Thyroid gland (tissue), 4 donors: ENCODE measurements at regions not wholly inside any gene's neighbourhood (a gene's known extent, or its start where the extent isn't known, plus 50 kb on each side); places are given as distances from the start of the nearest gene placed in this dataset.

Source experiments
- DNase-seq, 2 donors: peaks; one replicate each; pipeline ENCODE4 v3.0.0-alpha.2; 2019
- H3K27ac ChIP-seq, 3 donors: fragments of 200-600 bp; sonication (generic); 1 replicate in 2 of 3; 2 replicates in 1 of 3; pipeline ENCODE4 v1.5.1; 2016 to 2019; ENCODE audit warnings: mild to moderate bottlenecking in 1 of 3, moderate library complexity in 1 of 3
- H3K27me3 ChIP-seq: fragments of 200-600 bp; sonication (generic); one replicate; pipeline ENCODE4 v1.5.1; 2019
- H3K36me3 ChIP-seq, 2 donors: fragments of 200-600 bp; sonication (generic); one replicate each; pipeline ENCODE4 v1.5.1; 2016 to 2019
- H3K4me1 ChIP-seq, 2 donors: fragments of 200-600 bp; sonication (generic); one replicate each; pipeline ENCODE4 v1.5.1; 2017 to 2019
- H3K4me3 ChIP-seq, 3 donors: fragments of 200-600 bp; sonication (generic); replicated peaks in 1 of 3; 1 replicate in 2 of 3; 2 replicates in 1 of 3; pipeline ENCODE4 v1.5.1; 2016; ENCODE audit warnings: mild to moderate bottlenecking in 1 of 3
- H3K9me3 ChIP-seq: fragments of 200-600 bp; sonication (generic); one replicate; pipeline ENCODE4 v1.5.1; 2017
- POLR2A ChIP-seq, 2 donors: fragments of 450-650 bp; IDR thresholded peaks; one replicate each; pipeline ENCODE4 v1.6.1; 2017; ENCODE audit warnings: antibody characterized with exemption in 2 of 2, mild to moderate bottlenecking in 2 of 2, moderate library complexity in 1 of 2
- WGBS, 2 donors: methylation state at CpG; one replicate each; pipeline ENCODE4 v1.1.5; 2017; 5-methylcytosine and 5-hydroxymethylcytosine counted together
- intact Hi-C: fragments of 100-400 bp; cut with DNase I; formaldehyde crosslinking; loops from one replicate; pipeline ENCODE4 v1.15.1; 2023
- TF ChIP-seq, protein P1 (sequence below), 6 experiments: fragments of 200-600 bp in 3 of 6; fragments of 450-650 bp in 3 of 6; sonication (generic) in 3 of 6; IDR thresholded peaks; one replicate each; pipeline ENCODE4 v1.5.1; 2016 to 2019; ENCODE audit warnings: antibody characterized with exemption in 6 of 6, mild to moderate bottlenecking in 2 of 6, inconsistent platforms in 1 of 6, moderate library complexity in 1 of 6

- H3K4me3 ChIP-seq, result no peak overlapping the region
- H3K9me3 ChIP-seq, result no peaks in the 10 kb centered on the region
- no peaks in the 10 kb centered on the region for H3K4me1 ChIP-seq
- no peak for DNase-seq
- no peaks in the 10 kb centered on the region for H3K27me3 ChIP-seq
- TF ChIP-seq, protein P1, sequence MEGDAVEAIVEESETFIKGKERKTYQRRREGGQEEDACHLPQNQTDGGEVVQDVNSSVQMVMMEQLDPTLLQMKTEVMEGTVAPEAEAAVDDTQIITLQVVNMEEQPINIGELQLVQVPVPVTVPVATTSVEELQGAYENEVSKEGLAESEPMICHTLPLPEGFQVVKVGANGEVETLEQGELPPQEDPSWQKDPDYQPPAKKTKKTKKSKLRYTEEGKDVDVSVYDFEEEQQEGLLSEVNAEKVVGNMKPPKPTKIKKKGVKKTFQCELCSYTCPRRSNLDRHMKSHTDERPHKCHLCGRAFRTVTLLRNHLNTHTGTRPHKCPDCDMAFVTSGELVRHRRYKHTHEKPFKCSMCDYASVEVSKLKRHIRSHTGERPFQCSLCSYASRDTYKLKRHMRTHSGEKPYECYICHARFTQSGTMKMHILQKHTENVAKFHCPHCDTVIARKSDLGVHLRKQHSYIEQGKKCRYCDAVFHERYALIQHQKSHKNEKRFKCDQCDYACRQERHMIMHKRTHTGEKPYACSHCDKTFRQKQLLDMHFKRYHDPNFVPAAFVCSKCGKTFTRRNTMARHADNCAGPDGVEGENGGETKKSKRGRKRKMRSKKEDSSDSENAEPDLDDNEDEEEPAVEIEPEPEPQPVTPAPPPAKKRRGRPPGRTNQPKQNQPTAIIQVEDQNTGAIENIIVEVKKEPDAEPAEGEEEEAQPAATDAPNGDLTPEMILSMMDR (IDR thresholded peaks at IDR 0.05), result no peak
- TF ChIP-seq POLR2A (IDR thresholded peaks at IDR 0.05), result no peak
- intact Hi-C loops, result no loop called here
- no peaks in the 10 kb centered on the region for H3K36me3 ChIP-seq
- no peak overlapping the region for H3K27ac ChIP-seq
- WGBS, 2 donors, result 90 to 95% methylated on average over 2 of the region's 2 CpGs
Observed at GRCh38 chr5:26427281-26427680, 611.1 kb downstream of the CDH9 start.

- no peaks in the 10 kb centered on the region for H3K27me3 ChIP-seq
- H3K4me1 ChIP-seq, result no peaks in the 10 kb centered on the region
- no peaks in the 10 kb centered on the region for H3K36me3 ChIP-seq
- no peak for TF ChIP-seq POLR2A (IDR thresholded peaks at IDR 0.05)
- TF ChIP-seq, protein P1 (IDR thresholded peaks at IDR 0.05), result no peak
- intact Hi-C loops, result no loop called here
- no peak for DNase-seq
- no peak overlapping the region for H3K27ac ChIP-seq
- WGBS, 2 donors, result 90% methylated on average over 1 of the region's 1 CpG
- no peaks in the 10 kb centered on the region for H3K9me3 ChIP-seq
- no peak overlapping the region for H3K4me3 ChIP-seq
Observed at GRCh38 chr5:26419987-26420386, 618.4 kb downstream of the CDH9 start.

DNA sequence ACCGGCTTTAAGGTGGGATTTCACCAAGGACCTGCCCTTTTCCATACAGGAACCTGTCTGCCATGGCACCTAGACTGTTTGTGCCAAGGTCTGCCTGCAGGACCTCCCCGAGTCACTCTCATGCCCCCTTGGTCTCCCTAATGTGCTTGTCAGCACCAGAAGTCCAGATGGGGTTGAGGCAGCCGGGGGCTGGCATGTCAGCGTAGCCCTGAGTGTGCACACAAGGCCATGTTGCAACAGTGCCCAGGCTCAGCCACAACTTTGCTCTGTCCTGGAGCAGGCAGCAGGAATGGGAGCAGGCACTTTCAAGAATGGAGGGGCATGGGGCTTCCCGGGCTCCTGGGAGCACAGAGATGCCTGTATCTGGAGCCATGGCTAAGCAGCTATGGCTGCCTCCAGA, 621.5 kb downstream of the CDH9 start:
- intact Hi-C loops, result no loop called here
- H3K27me3 ChIP-seq, result no peaks in the 10 kb centered on the region
- H3K27ac ChIP-seq, result no peak overlapping the region
- no peaks in the 10 kb centered on the region for H3K36me3 ChIP-seq
- no peak for TF ChIP-seq POLR2A (IDR thresholded peaks at IDR 0.05)
- TF ChIP-seq, protein P1 (IDR thresholded peaks at IDR 0.05), result no peak
- 88 to 90% methylated on average over 4 to 5 of the region's 5 CpGs for WGBS, 2 donors
- no peak overlapping the region for H3K4me3 ChIP-seq
- no peaks in the 10 kb centered on the region for H3K9me3 ChIP-seq
- H3K4me1 ChIP-seq, result no peaks in the 10 kb centered on the region
- DNase-seq, result no peak

GRCh38 chr5:26415987-26416779, 622.2 kb downstream of the CDH9 start:
- intact Hi-C loops, result no loop called here
- DNase-seq, result no peak
- Histone ChIP-seq H3K36me3 (no peaks in the 10 kb centered on the region), H3K27ac (no peak overlapping the region), H3K27me3 (no peaks in the 10 kb centered on the region), H3K4me3 (no peak overlapping the region), H3K4me1 (no peaks in the 10 kb centered on the region), H3K9me3 (no peaks in the 10 kb centered on the region)
- TF ChIP-seq, protein P1 (IDR thresholded peaks at IDR 0.05), result no peak
- TF ChIP-seq POLR2A (IDR thresholded peaks at IDR 0.05), result no peak
- WGBS, 2 donors, result 63 to 78% methylated on average over 7 to 10 of the region's 12 CpGs

DNA sequence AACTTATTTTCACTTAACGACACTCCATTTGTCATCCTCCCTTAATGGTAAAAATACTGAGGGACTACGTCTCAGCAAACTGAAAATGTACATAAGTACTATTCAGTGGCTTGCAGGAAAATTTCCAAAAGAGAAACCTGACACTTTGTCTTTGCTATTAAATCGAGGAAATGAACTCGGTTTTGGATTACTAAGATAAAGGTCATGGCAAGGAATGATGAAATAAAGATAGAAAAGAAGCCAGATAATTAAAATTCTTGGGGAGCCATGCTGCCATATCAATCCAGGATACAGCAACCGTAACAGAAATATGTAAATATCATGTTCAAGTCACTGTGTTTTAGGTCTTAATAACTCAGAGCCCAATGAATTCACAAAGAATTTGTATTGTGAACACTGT, 647.8 kb downstream of the CDH9 start:
- Histone ChIP-seq H3K27me3 (no peaks in the 10 kb centered on the region), H3K27ac (no peak overlapping the region), H3K36me3 (no peaks in the 10 kb centered on the region), H3K4me3 (no peak overlapping the region), H3K4me1 (no peaks in the 10 kb centered on the region), H3K9me3 (no peaks in the 10 kb centered on the region)
- no peak for DNase-seq
- 76 to 82% methylated on average over 5 of the region's 5 CpGs for WGBS, 2 donors
- TF ChIP-seq, protein P1 (IDR thresholded peaks at IDR 0.05), result no peak
- TF ChIP-seq POLR2A (IDR thresholded peaks at IDR 0.05), result no peak
- intact Hi-C loops, result no loop called here
